ENCODE measurements at regions not wholly inside any gene's neighbourhood (a gene's known extent, or its start where the extent isn't known, plus 50 kb on each side); places are given as distances from the start of the nearest gene placed in this dataset.
"Not testable (repeated sequence)": the region's sequence is repeated elsewhere in the genome, so short reads cannot be mapped to it uniquely, and the experiment has no call there.

GRCh38 chrX:55841962-55842752 lies 124.6 kb downstream of the RRAGB start:
- DNase-seq: no peak
- Histone ChIP-seq H3K27ac (no peak overlapping the region), H3K4me1 (no peaks in the 10 kb centered on the region), H3K4me3 (no peak overlapping the region), H3K9me3 (no peaks in the 10 kb centered on the region), H3K27me3 (no peaks in the 10 kb centered on the region), H3K36me3 (no peaks in the 10 kb centered on the region)
- no peak for TF ChIP-seq EP300 (IDR thresholded peaks at IDR 0.05)
- intact Hi-C loops (cut with DNase I): no loop called here
- 87 to 89% methylated on average over 4 of the region's 4 CpGs for WGBS, 2 donors

GRCh38 chrX:55866779-55867178 lies 149.2 kb downstream of the RRAGB start:
- intact Hi-C loops (cut with DNase I): not testable (repeated sequence)
- 18 to 67% methylated on average over 4 of the region's 4 CpGs for WGBS, 2 donors

GRCh38 chrX:55867181-55867651 lies 149.7 kb downstream of the RRAGB start:
- WGBS, 2 donors: 54 to 68% methylated on average over 1 of the region's 1 CpG
- H3K4me1 ChIP-seq: no peaks in the 10 kb centered on the region
- no peak for TF ChIP-seq EP300 (IDR thresholded peaks at IDR 0.05)
- H3K36me3 ChIP-seq: no peaks in the 10 kb centered on the region
- H3K27ac ChIP-seq: no peak overlapping the region
- DNase-seq: no peak
- H3K4me3 ChIP-seq: no peak overlapping the region
- no peaks in the 10 kb centered on the region for H3K27me3 ChIP-seq
- intact Hi-C loops (cut with DNase I): no loop called here
- H3K9me3 ChIP-seq: no peaks in the 10 kb centered on the region

More at GRCh38 chrX:55866779-55867178, 149.2 kb downstream of the RRAGB start:
- not testable (repeated sequence) for DNase-seq, H3K27me3 ChIP-seq, H3K9me3 ChIP-seq, H3K36me3 ChIP-seq, H3K27ac ChIP-seq, H3K4me1 ChIP-seq, H3K4me3 ChIP-seq

GRCh38 chrX:55867708-55868107 lies 150.2 kb downstream of the RRAGB start:
- Histone ChIP-seq H3K27me3 (no peaks in the 10 kb centered on the region), H3K4me1 (no peaks in the 10 kb centered on the region), H3K4me3 (no peak overlapping the region), H3K27ac (no peak overlapping the region), H3K36me3 (no peaks in the 10 kb centered on the region), H3K9me3 (no peaks in the 10 kb centered on the region)
- whole genome bisulfite sequencing, 2 donors: 79 to 88% methylated on average over 1 of the region's 1 CpG
- TF ChIP-seq CTCF (IDR thresholded peaks at IDR 0.05) (no peak), EP300 (IDR thresholded peaks at IDR 0.05) (no peak), POLR2AphosphoS5 (IDR thresholded peaks at IDR 0.05) (no peak), POLR2A (IDR thresholded peaks at IDR 0.05) (no peak)
- no peak for DNase-seq
- intact Hi-C loops (cut with DNase I): no loop called here

- TF ChIP-seq POLR2AphosphoS5 (IDR thresholded peaks at IDR 0.05): no peak
- no peak for TF ChIP-seq POLR2A (IDR thresholded peaks at IDR 0.05)
- no peak for TF ChIP-seq EP300 (IDR thresholded peaks at IDR 0.05)
- no peak for TF ChIP-seq CTCF (IDR thresholded peaks at IDR 0.05)
- Histone ChIP-seq H3K27me3 (no peaks in the 10 kb centered on the region), H3K36me3 (no peaks in the 10 kb centered on the region), H3K4me1 (no peaks in the 10 kb centered on the region), H3K27ac (no peak overlapping the region), H3K4me3 (no peak overlapping the region), H3K9me3 (no peaks in the 10 kb centered on the region)
- intact Hi-C loops (cut with DNase I): no loop called here
- DNase-seq: no peak
Observed at GRCh38 chrX:55874807-55875206, 157.3 kb downstream of the RRAGB start.

GRCh38 chrX:55883541-55883940 lies 166.0 kb downstream of the RRAGB start:
- H3K4me1 ChIP-seq; DNase-seq; H3K9me3 ChIP-seq; intact Hi-C loops (cut with DNase I); H3K27me3 ChIP-seq; H3K27ac ChIP-seq; H3K36me3 ChIP-seq; H3K4me3 ChIP-seq: not testable (repeated sequence)
- WGBS, 2 donors: 91 to 97% methylated on average over 4 of the region's 4 CpGs

Data from sigmoid colon (tissue), 6 donors.